HEK293 (cell line): ENCODE measurements at regions not wholly inside any gene's neighbourhood (a gene's known extent, or its start where the extent isn't known, plus 50 kb on each side); places are given as distances from the start of the nearest gene placed in this dataset.

ENCODE experiments used
- CTCF ChIA-PET: fragments of 350-600 bp; formaldehyde crosslinking; extraction: SDS; loops from one replicate; lab custom pipeline; 2021; ENCODE audit warnings: antibody characterized with exemption; lab: Yijun Ruan, JAX
- POLR2A ChIA-PET: fragments of 300-600 bp; formaldehyde crosslinking; extraction: SDS; loops from one replicate; lab custom pipeline; 2020; ENCODE audit warnings: antibody characterized with exemption, inconsistent platforms; lab: Yijun Ruan, JAX
- H3K27ac ChIP-seq: fragments of 200-500 bp; sonication (Bioruptor generic); 2 replicates; pipeline ENCODE4 v1.5.1; 2014; ENCODE audit warnings: low read depth, low read length, control low read depth, inconsistent platforms; ENCODE audit errors: extremely low read depth
- H3K36me3 ChIP-seq, 2 experiments: fragments of 200-500 bp in 1 of 2; sonication (Bioruptor generic) in 1 of 2; 1 replicate in 1 of 2; 2 replicates in 1 of 2; pipeline ENCODE4 v1.5.1; 2014 to 2017; ENCODE audit warnings: inconsistent platforms in 2 of 2, low read length in 2 of 2; ENCODE audit not compliant: control insufficient read depth in 2 of 2, insufficient read depth in 1 of 2
- H3K4me1 ChIP-seq: fragments of 200-500 bp; sonication (Bioruptor generic); 2 replicates; pipeline ENCODE4 v1.5.1; 2014; ENCODE audit warnings: mild to moderate bottlenecking, low read length, inconsistent platforms; ENCODE audit not compliant: control insufficient read depth, insufficient read depth
- H3K4me3 ChIP-seq: 2 replicates; pipeline ENCODE4 v1.5.1; 2011; ENCODE audit warnings: low read depth, mild to moderate bottlenecking, control low read depth, low read length, moderate library complexity
- H3K9me3 ChIP-seq: fragments of 200-500 bp; sonication (Bioruptor generic); 2 replicates; pipeline ENCODE4 v1.5.1; 2014; ENCODE audit warnings: low read depth, low read length, inconsistent platforms; ENCODE audit not compliant: control insufficient read depth, insufficient read depth
- FEZF1 ChIP-seq: fragments of 450-650 bp; formaldehyde crosslinking; IDR thresholded peaks from 2 replicates; pipeline ENCODE4 v1.5.1; 2016; ENCODE audit warnings: missing biosample characterization, missing genetic modification characterization
- GLIS1 ChIP-seq: fragments of 450-650 bp; formaldehyde crosslinking; IDR thresholded peaks from 2 replicates; pipeline ENCODE4 v1.5.1; 2016; ENCODE audit warnings: missing biosample characterization, missing genetic modification characterization
- MYNN ChIP-seq: fragments of 450-650 bp; formaldehyde crosslinking; IDR thresholded peaks from 2 replicates; pipeline ENCODE4 v1.5.1; 2016; ENCODE audit warnings: missing biosample characterization, missing genetic modification characterization, borderline replicate concordance
- PRDM6 ChIP-seq: fragments of 450-650 bp; formaldehyde crosslinking; IDR thresholded peaks from 2 replicates; pipeline ENCODE4 v1.5.1; 2017; ENCODE audit warnings: missing biosample characterization, missing genetic modification characterization
- RBAK ChIP-seq: fragments of 450-650 bp; formaldehyde crosslinking; IDR thresholded peaks from 2 replicates; pipeline ENCODE4 v1.5.1; 2016; ENCODE audit warnings: missing biosample characterization, missing genetic modification characterization
- SP7 ChIP-seq: fragments of 450-650 bp; formaldehyde crosslinking; IDR thresholded peaks from 2 replicates; pipeline ENCODE4 v1.5.1; 2016; ENCODE audit warnings: missing biosample characterization, missing genetic modification characterization
- WT1 ChIP-seq: fragments of 450-650 bp; formaldehyde crosslinking; IDR thresholded peaks from 2 replicates; pipeline ENCODE4 v1.5.1; 2016; ENCODE audit warnings: missing biosample characterization, missing genetic modification characterization
- ZBTB48 ChIP-seq: fragments of 450-650 bp; formaldehyde crosslinking; IDR thresholded peaks from 2 replicates; pipeline ENCODE4 v1.5.1; 2016; ENCODE audit warnings: missing biosample characterization, missing genetic modification characterization
- ZBTB8A ChIP-seq: fragments of 450-650 bp; formaldehyde crosslinking; IDR thresholded peaks from 2 replicates; pipeline ENCODE4 v1.5.1; 2016; ENCODE audit warnings: missing biosample characterization, missing genetic modification characterization
- ZIC2 ChIP-seq: fragments of 450-650 bp; formaldehyde crosslinking; IDR thresholded peaks from 2 replicates; pipeline ENCODE4 v1.5.1; 2016; ENCODE audit warnings: missing biosample characterization, missing genetic modification characterization
- ZNF121 ChIP-seq: fragments of 450-650 bp; formaldehyde crosslinking; IDR thresholded peaks from 2 replicates; pipeline ENCODE4 v1.5.1; 2016; ENCODE audit warnings: missing biosample characterization, missing genetic modification characterization
- ZNF16 ChIP-seq: fragments of 450-650 bp; formaldehyde crosslinking; IDR thresholded peaks from 2 replicates; pipeline ENCODE4 v1.5.1; 2016; ENCODE audit warnings: low read depth, missing biosample characterization, missing genetic modification characterization
- ZNF26 ChIP-seq: fragments of 450-650 bp; formaldehyde crosslinking; IDR thresholded peaks from 2 replicates; pipeline ENCODE4 v1.5.1; 2016; ENCODE audit warnings: missing biosample characterization, missing genetic modification characterization
- ZNF398 ChIP-seq: fragments of 450-650 bp; formaldehyde crosslinking; IDR thresholded peaks from 2 replicates; pipeline ENCODE4 v1.5.1; 2017; ENCODE audit warnings: missing biosample characterization, missing genetic modification characterization
- ZNF501 ChIP-seq: fragments of 450-650 bp; formaldehyde crosslinking; IDR thresholded peaks from 2 replicates; pipeline ENCODE4 v1.5.1; 2016; ENCODE audit warnings: missing biosample characterization, missing genetic modification characterization
- ZNF585B ChIP-seq: fragments of 450-650 bp; formaldehyde crosslinking; IDR thresholded peaks from 2 replicates; pipeline ENCODE4 v1.5.1; 2016; ENCODE audit warnings: missing biosample characterization, missing genetic modification characterization
- ZNF707 ChIP-seq: fragments of 450-650 bp; formaldehyde crosslinking; IDR thresholded peaks from 2 replicates; pipeline ENCODE4 v1.5.1; 2016; ENCODE audit warnings: missing biosample characterization, missing genetic modification characterization
- ZNF776 ChIP-seq: fragments of 450-650 bp; formaldehyde crosslinking; IDR thresholded peaks from 2 replicates; pipeline ENCODE4 v1.5.0; 2017; ENCODE audit warnings: missing biosample characterization, missing genetic modification characterization, borderline replicate concordance
- ZNF791 ChIP-seq: fragments of 450-650 bp; formaldehyde crosslinking; IDR thresholded peaks from 2 replicates; pipeline ENCODE4 v1.5.1; 2016; ENCODE audit warnings: missing biosample characterization, missing genetic modification characterization
- ZNF837 ChIP-seq: fragments of 450-650 bp; formaldehyde crosslinking; IDR thresholded peaks from 2 replicates; pipeline ENCODE4 v1.5.1; 2016; ENCODE audit warnings: missing biosample characterization, missing genetic modification characterization
- ZNF843 ChIP-seq: fragments of 450-650 bp; formaldehyde crosslinking; IDR thresholded peaks from 2 replicates; pipeline ENCODE4 v1.5.1; 2016; ENCODE audit warnings: missing biosample characterization, missing genetic modification characterization
- ZSCAN23 ChIP-seq: fragments of 450-650 bp; formaldehyde crosslinking; IDR thresholded peaks from 2 replicates; pipeline ENCODE4 v1.5.1; 2016; ENCODE audit warnings: missing biosample characterization, missing genetic modification characterization
- TF ChIP-seq, protein P1 (sequence below): fragments of 450-650 bp; formaldehyde crosslinking; IDR thresholded peaks from 2 replicates; pipeline ENCODE4 v1.5.1; 2017; ENCODE audit warnings: missing biosample characterization, missing genetic modification characterization

DNA sequence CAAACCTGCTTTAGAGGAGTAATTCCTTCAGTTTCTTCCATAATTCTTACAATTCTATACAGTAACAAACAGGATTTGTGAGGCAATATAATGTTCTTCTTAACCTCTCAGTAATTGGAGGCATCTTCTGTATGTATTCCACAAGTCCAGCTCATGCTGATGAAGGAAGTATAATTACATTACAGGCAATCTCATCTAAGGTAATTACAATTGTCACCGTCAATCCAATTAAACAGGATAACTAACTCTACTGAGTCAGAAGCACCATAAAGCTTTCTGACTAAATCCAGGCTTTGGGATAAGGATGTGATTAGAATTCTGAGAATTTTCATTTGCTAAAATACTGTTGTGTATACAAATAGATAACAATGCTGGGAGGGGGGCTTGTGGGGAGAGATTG is 115.2 kb upstream of the SEMA6D start:
- no peak overlapping the region for H3K4me3 ChIP-seq
- TF ChIP-seq SP7 (tag by site-specific recombination) (no peak), ZBTB48 (tag by site-specific recombination) (no peak), ZNF707 (tag by site-specific recombination) (no peak), ZBTB8A (tag by site-specific recombination) (no peak), ZSCAN23 (tag by site-specific recombination) (no peak), GLIS1 (no peak), ZNF837 (tag by site-specific recombination) (no peak), ZNF26 (tag by site-specific recombination) (no peak), ZNF398 (tag by site-specific recombination) (no peak)
- H3K4me1 ChIP-seq, result no peaks in the 10 kb centered on the region; the same call in 1 of the 2 replicates
- no peak overlapping the region for H3K27ac ChIP-seq
- H3K9me3 ChIP-seq, result no peaks in the 10 kb centered on the region
- ChIA-PET POLR2A (no interaction called here), CTCF (no interaction called here)
- no peaks in the 10 kb centered on the region for H3K36me3 ChIP-seq

- Histone ChIP-seq H3K9me3 (no peaks in the 10 kb centered on the region), H3K4me3 (no peak overlapping the region), H3K27ac (no peak overlapping the region), H3K4me1 (peaks cover 1% of the 10 kb centered on the region; the same call in 1 of the 2 replicates), H3K36me3 (no peaks in the 10 kb centered on the region)
- TF ChIP-seq ZNF791 (no peak), ZNF585B (tag by site-specific recombination) (no peak), ZNF16 (tag by site-specific recombination) (no peak), ZNF776 (tag by site-specific recombination) (no peak), ZNF121 (tag by site-specific recombination) (no peak), ZIC2 (no peak), WT1 (tag by site-specific recombination) (no peak), RBAK (tag by site-specific recombination) (no peak), MYNN (tag by site-specific recombination) (no peak)
- TF ChIP-seq, protein P1, sequence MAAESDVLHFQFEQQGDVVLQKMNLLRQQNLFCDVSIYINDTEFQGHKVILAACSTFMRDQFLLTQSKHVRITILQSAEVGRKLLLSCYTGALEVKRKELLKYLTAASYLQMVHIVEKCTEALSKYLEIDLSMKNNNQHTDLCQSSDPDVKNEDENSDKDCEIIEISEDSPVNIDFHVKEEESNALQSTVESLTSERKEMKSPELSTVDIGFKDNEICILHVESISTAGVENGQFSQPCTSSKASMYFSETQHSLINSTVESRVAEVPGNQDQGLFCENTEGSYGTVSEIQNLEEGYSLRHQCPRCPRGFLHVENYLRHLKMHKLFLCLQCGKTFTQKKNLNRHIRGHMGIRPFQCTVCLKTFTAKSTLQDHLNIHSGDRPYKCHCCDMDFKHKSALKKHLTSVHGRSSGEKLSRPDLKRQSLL (tag by site-specific recombination), result no peak
- ChIA-PET POLR2A (no interaction called here), CTCF (interaction anchor here (0.7 kb wide), 1 partner anchor 56 kb away, joined by 5 read pairs; no protein-coding TSS in a partner anchor)
Measured at GRCh38 chr15:47603026-47603425, 114.3 kb upstream of the SEMA6D start.

- no peaks in the 10 kb centered on the region for H3K9me3 ChIP-seq
- no peak overlapping the region for H3K27ac ChIP-seq
- H3K4me3 ChIP-seq, result no peak overlapping the region
- CTCF ChIA-PET, result interaction anchor here (1.0 kb wide), 1 partner anchor 17 kb away, joined by 3 read pairs; no protein-coding TSS in a partner anchor
- TF ChIP-seq ZNF843 (0 out of 2 replicates have a peak, but pooled peaks have one; percentile 20), FEZF1 (tag by site-specific recombination) (peak; percentile 92), PRDM6 (tag by site-specific recombination) (peak; percentile 75), ZNF501 (tag by site-specific recombination) (no peak)
- no peaks in the 10 kb centered on the region for H3K36me3 ChIP-seq
- POLR2A ChIA-PET, result interaction anchor here (0.7 kb wide), 1 partner anchor 21 kb away, joined by 3 read pairs; no protein-coding TSS in a partner anchor
- peaks cover 4% of the 10 kb centered on the region; the same call in 1 of the 2 replicates for H3K4me1 ChIP-seq
Measured at GRCh38 chr15:47607695-47608094, 109.6 kb upstream of the SEMA6D start.
